Adipocyte (in vitro differentiated cells): ENCODE measurements at regions not wholly inside any gene's neighbourhood (a gene's known extent, or its start where the extent isn't known, plus 50 kb on each side); places are given as distances from the start of the nearest gene placed in this dataset.

ENCODE experiments used
- DNase-seq: peaks from one replicate; pipeline ENCODE4 v3.0.0-alpha.2; 2015; ENCODE audit warnings: low read depth
- H3K27me3 ChIP-seq: replicated peaks from 2 replicates; pipeline ENCODE4 v1.7.0; 2013; ENCODE audit warnings: mild to moderate bottlenecking, low read length, moderate library complexity; ENCODE audit not compliant: control insufficient read depth, insufficient read depth
- H3K36me3 ChIP-seq: 2 replicates; pipeline ENCODE4 v1.7.0; 2013; ENCODE audit warnings: low read length, mild to moderate bottlenecking, moderate library complexity; ENCODE audit not compliant: control insufficient read depth, insufficient read depth, severe bottlenecking
- H3K4me1 ChIP-seq: 2 replicates; pipeline ENCODE4 v1.7.0; 2013; ENCODE audit warnings: mild to moderate bottlenecking, low read length, moderate library complexity; ENCODE audit not compliant: control insufficient read depth, insufficient read depth
- H3K4me3 ChIP-seq: 2 replicates; pipeline ENCODE4 v1.7.0; 2013; ENCODE audit warnings: mild to moderate bottlenecking, low read length, moderate library complexity
- H3K9ac ChIP-seq: 2 replicates; pipeline ENCODE4 v1.7.0; 2013; ENCODE audit warnings: mild to moderate bottlenecking, low read length, moderate library complexity
- H3K9me3 ChIP-seq: 2 replicates; pipeline ENCODE4 v1.7.0; 2013; ENCODE audit warnings: mild to moderate bottlenecking, low read length, moderate library complexity; ENCODE audit not compliant: control insufficient read depth

GRCh38 chr3:177924261-177924660 lies 612.0 kb upstream of the KCNMB2 start:
- DNase-seq: no peak
- H3K9ac ChIP-seq: no peak overlapping the region
- H3K27me3 ChIP-seq: no peaks in the 10 kb centered on the region
- peaks cover 6% of the 10 kb centered on the region for H3K9me3 ChIP-seq
- no peak overlapping the region for H3K4me3 ChIP-seq
- no peaks in the 10 kb centered on the region for H3K36me3 ChIP-seq
- H3K4me1 ChIP-seq: peaks cover 7% of the 10 kb centered on the region

DNA sequence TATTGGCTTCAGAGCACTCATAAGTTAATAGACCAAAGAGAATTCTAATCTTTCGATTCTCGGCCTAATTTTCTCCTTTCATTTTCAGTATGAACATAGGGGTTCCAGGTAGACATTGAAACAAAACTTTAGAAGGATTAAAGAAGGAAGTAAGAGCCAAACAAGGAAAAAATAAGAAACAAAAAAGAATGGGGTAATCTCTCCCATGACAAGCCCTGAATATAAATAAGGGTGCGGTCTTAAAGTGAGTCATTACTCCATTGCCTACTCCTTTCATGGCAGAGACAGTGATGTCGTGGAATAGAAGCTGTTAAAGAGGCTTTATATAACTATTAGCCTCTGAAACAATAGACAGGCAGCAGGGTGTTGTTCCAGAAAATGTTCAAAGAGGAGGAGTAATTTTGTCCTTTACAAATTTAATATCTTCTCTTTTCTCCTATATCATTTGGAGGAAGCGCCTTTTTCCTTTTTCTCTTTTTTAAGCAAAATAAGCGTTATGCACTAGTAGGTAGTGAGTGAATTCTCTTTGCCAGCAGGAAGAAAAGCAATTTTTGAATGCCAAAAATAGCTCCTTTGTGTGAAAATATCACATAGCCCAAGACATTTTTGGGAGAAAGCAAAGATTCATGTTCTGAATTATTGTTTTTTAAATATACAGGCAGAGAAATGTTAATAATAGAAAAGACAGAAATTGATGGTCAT lies 607.9 kb upstream of the KCNMB2 start:
- H3K36me3 ChIP-seq: no peaks in the 10 kb centered on the region
- peak; percentile 39 for DNase-seq
- peak overlapping the region; percentile 15 for H3K4me3 ChIP-seq
- H3K4me1 ChIP-seq: peaks cover 35% of the 10 kb centered on the region
- H3K27me3 ChIP-seq: no peaks in the 10 kb centered on the region
- H3K9ac ChIP-seq: no peak overlapping the region
- peaks cover under 1% of the 10 kb centered on the region for H3K9me3 ChIP-seq

DNA sequence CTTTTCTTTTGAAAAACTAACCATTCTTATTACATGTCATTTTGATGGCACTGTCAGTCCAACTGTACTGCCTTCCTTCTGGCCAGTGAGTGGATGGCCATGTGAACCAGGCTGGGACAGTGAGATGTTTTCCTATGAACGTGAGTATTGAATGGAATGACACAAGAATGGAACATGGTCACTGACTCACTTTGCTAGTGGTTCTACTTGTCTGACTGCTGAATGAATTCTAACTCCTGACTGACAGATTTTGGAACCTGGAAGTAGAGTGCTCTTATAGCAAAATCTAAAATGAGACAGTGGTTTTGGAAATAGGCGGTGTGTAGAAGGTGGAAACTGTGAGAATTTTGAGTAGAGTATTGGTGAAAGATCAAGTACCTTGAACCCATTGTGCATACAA lies 606.9 kb upstream of the KCNMB2 start:
- Histone ChIP-seq H3K4me3 (no peak overlapping the region), H3K9me3 (no peaks in the 10 kb centered on the region), H3K27me3 (no peaks in the 10 kb centered on the region), H3K36me3 (no peaks in the 10 kb centered on the region), H3K4me1 (peaks cover 45% of the 10 kb centered on the region), H3K9ac (no peak overlapping the region)
- no peak for DNase-seq

- Histone ChIP-seq H3K27me3 (no peaks in the 10 kb centered on the region), H3K4me3 (no peak overlapping the region), H3K4me1 (peaks cover 49% of the 10 kb centered on the region), H3K9me3 (no peaks in the 10 kb centered on the region), H3K36me3 (no peaks in the 10 kb centered on the region), H3K9ac (peak overlapping the region; percentile 11)
- DNase-seq: no peak
Measured at GRCh38 chr3:177930771-177931170, 605.5 kb upstream of the KCNMB2 start.

DNA sequence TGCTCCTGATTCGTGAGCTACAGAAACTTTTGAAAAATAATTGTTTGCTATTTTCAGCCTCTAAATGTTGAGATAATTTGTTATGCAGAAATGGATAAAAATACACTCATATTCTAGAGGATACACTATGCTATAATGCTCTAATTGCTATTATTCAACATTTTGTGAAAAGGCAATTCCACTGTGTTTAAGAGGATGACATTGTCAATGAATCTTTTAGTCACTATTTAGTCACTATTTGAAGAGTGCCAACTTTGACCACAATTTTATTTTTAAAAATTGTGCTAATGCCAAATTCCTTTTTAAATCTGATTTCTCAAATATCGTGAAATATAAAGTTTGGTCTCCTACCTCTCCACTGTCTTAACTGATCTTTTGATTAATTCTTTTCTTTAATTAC lies 604.9 kb upstream of the KCNMB2 start:
- Histone ChIP-seq H3K36me3 (no peaks in the 10 kb centered on the region), H3K4me1 (peaks cover 49% of the 10 kb centered on the region), H3K9ac (peak overlapping the region; percentile 11), H3K27me3 (no peaks in the 10 kb centered on the region), H3K9me3 (no peaks in the 10 kb centered on the region), H3K4me3 (no peak overlapping the region)
- no peak for DNase-seq

DNA sequence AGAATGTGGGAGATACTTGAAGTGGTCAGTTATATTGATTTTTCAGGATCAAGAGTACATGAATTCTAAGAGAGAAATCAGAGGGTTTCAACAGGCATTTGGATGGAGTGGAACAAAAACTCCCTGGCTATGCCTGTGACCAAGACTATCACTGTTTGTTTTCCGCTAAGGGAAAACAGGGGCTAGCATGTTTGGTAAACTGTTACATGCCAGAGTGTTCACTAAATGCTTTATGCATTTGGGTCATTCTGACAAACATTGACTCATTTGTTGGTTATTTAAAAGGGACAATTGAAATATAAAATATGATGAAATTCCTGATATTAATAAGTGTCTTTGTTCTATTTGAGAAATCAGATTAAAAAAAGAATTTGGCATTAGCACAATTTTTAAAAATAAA lies 603.9 kb upstream of the KCNMB2 start:
- Histone ChIP-seq H3K4me1 (peaks cover 49% of the 10 kb centered on the region), H3K27me3 (no peaks in the 10 kb centered on the region), H3K9ac (peak overlapping the region; percentile 0), H3K4me3 (no peak overlapping the region), H3K9me3 (no peaks in the 10 kb centered on the region), H3K36me3 (no peaks in the 10 kb centered on the region)
- DNase-seq: no peak

DNA sequence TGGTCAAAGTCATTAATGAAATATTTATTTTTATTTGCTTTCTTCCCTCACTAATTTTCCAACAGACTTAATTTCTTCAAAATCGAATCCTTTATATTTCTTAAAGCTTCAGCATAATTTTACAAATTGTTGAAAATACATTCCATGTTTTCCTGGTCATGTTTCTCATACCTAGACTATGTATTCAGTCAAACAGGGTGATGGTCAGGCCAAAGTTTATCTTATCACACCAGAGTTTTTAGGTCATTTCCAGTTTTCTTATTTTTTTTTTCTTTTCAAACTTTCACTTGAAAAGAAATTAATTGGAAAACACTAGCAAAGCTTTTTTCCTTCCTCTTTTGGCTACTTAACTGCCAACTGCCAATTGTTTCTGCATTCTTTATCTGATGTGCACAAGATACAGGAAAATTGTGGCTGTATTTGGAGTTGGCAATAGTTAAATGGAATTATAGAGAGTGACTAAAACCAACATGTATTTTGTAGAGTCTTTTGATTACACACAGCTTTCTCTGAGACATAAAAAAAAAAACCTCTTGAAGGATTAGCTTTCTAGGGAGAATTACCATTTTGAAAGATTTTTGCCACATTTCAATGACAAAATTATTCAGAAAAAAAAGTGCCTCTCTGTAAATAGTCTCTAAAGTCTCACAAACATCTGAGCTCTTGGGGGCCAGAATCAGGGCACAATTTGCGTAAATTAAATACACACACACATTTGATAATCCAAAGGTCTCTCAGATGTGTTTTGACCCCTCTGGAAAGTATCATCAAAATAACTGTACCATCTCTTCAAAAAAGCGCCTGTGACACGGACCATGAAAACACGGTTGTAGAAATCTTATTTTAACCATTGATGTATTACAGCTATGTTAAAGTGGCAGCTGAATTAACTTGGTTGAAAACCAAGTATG lies 603.2 kb upstream of the KCNMB2 start:
- Histone ChIP-seq H3K9ac (peak overlapping the region; percentile 70), H3K27me3 (no peaks in the 10 kb centered on the region), H3K36me3 (no peaks in the 10 kb centered on the region), H3K4me3 (no peak overlapping the region), H3K9me3 (no peaks in the 10 kb centered on the region), H3K4me1 (peaks cover 47% of the 10 kb centered on the region)
- peak; percentile 42 for DNase-seq

- peak; percentile 54 for DNase-seq
- Histone ChIP-seq H3K4me1 (peaks cover 42% of the 10 kb centered on the region), H3K4me3 (no peak overlapping the region), H3K9me3 (no peaks in the 10 kb centered on the region), H3K36me3 (no peaks in the 10 kb centered on the region), H3K27me3 (no peaks in the 10 kb centered on the region), H3K9ac (peak overlapping the region; percentile 13)
Measured at GRCh38 chr3:177934001-177934891, 602.0 kb upstream of the KCNMB2 start.

DNA sequence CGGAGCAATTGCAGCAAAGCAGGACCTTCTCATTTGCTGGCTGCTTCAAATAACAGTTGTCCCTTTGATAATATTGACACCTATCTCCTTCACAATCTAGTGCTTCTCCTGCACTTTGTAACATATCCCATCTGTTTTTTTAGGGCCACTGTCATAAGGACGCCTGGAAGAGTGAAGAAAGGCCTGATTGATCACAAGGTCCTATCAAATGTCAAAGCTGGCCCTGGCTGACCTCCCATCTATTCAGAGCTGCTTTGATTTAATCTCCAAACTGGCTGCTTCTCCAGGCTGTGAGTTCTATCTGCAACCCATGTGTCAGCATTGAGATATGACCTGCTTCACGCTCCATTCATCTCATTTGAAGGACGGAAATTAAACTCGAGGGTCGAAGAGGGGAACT lies 601.2 kb upstream of the KCNMB2 start:
- H3K27me3 ChIP-seq: no peaks in the 10 kb centered on the region
- H3K9ac ChIP-seq: no peak overlapping the region
- H3K9me3 ChIP-seq: no peaks in the 10 kb centered on the region
- H3K4me3 ChIP-seq: no peak overlapping the region
- no peak for DNase-seq
- H3K4me1 ChIP-seq: peaks cover 42% of the 10 kb centered on the region
- no peaks in the 10 kb centered on the region for H3K36me3 ChIP-seq

DNA sequence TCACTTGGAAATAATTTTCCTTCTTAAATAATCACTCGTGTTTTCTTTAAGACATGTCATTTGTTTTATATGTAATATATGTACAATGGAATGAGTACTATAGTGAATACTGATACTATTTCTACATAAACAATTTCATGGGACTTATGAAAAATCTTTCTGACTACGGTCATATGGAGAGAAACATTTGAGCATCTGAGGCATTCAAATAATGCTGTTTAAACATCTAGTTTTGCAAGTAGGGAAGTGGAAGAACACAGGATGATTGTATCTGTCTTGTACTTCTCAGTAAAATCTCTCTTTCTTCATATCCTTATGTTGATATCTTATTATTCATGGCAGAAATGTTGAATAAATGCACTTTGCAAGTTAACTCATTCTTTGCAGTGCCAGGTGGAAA lies 599.5 kb upstream of the KCNMB2 start:
- H3K36me3 ChIP-seq: no peaks in the 10 kb centered on the region
- H3K9me3 ChIP-seq: no peaks in the 10 kb centered on the region
- DNase-seq: peak; percentile 34
- H3K4me1 ChIP-seq: peaks cover 30% of the 10 kb centered on the region
- no peak overlapping the region for H3K4me3 ChIP-seq
- H3K9ac ChIP-seq: no peak overlapping the region
- H3K27me3 ChIP-seq: no peaks in the 10 kb centered on the region

DNA sequence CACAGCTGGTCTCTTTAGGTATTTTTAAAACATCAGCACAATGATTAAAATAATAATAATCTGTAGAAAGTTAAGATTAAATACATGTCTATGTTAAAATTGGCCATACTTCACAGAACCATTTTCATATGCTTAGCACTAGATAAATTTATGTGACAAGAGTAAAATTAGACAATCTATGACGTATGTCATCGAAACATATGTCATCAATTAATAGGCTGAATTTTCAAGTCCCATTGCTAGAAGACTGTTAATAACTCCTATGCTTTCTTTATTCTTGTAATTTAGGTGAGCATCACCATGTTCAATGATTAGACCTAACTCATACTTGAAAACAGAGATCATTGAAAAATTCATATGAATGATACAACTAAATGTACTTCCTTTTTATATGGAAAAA lies 593.3 kb upstream of the KCNMB2 start:
- Histone ChIP-seq H3K9ac (no peak overlapping the region), H3K27me3 (no peaks in the 10 kb centered on the region), H3K4me1 (peaks cover 19% of the 10 kb centered on the region), H3K4me3 (no peak overlapping the region), H3K9me3 (no peaks in the 10 kb centered on the region), H3K36me3 (no peaks in the 10 kb centered on the region)
- DNase-seq: no peak
